OCI-LY7 (cell line): ENCODE measurements at regions not wholly inside any gene's neighbourhood (a gene's known extent, or its start where the extent isn't known, plus 50 kb on each side); places are given as distances from the start of the nearest gene placed in this dataset.

ENCODE experiments used
- BruUV-seq: library from RNA; stranded (reverse); fragments of 400-500 nt; replicated peaks from 2 replicates; lab custom pipeline; 2021; lab: Mats Ljungman, UMichigan
- CTCF ChIA-PET: fragments of 300-600 bp; sonication (Branson Sonifier 250); formaldehyde crosslinking; loops from one replicate; lab custom pipeline; 2022; ENCODE audit warnings: antibody characterized with exemption; ENCODE audit not compliant: unreplicated experiment; lab: Charles Lee
- POLR2A ChIA-PET: fragments of 300-600 bp; sonication (Branson Sonifier 250); formaldehyde crosslinking; loops from one replicate; lab custom pipeline; 2022; ENCODE audit warnings: antibody characterized with exemption; lab: Charles Lee
- DNase-seq: peaks from one replicate; pipeline ENCODE4 v3.0.0-alpha.2; 2015; ENCODE audit warnings: low spot score
- H2AFZ ChIP-seq: fragments of 200-600 bp; sonication (generic), shearing (Covaris generic); 2 replicates; pipeline ENCODE4 v1.6.1; 2014; ENCODE audit warnings: mild to moderate bottlenecking, antibody characterized with exemption, low read length, moderate library complexity
- H3K27ac ChIP-seq: fragments of 200-600 bp; sonication (generic); 2 replicates; pipeline ENCODE4 v1.5.1; 2014; ENCODE audit warnings: mixed run types, low read depth, mild to moderate bottlenecking, moderate library complexity, low read length, inconsistent platforms; ENCODE audit not compliant: poor library complexity, severe bottlenecking
- H3K36me3 ChIP-seq: fragments of 200-600 bp; sonication (generic); 2 replicates; pipeline ENCODE4 v1.6.1; 2014; ENCODE audit warnings: mild to moderate bottlenecking, antibody characterized with exemption, low read length, moderate library complexity, mixed read lengths; ENCODE audit not compliant: insufficient read depth
- H3K4me1 ChIP-seq: fragments of 200-600 bp; sonication (generic); 2 replicates; pipeline ENCODE4 v1.5.1; 2014; ENCODE audit warnings: mild to moderate bottlenecking, low read length; ENCODE audit not compliant: insufficient read depth, poor library complexity, severe bottlenecking
- H3K4me2 ChIP-seq: fragments of 200-600 bp; sonication (generic); 2 replicates; pipeline ENCODE4 v1.6.1; 2014; ENCODE audit warnings: mild to moderate bottlenecking, low read length
- H3K4me3 ChIP-seq: fragments of 200-600 bp; sonication (generic); 2 replicates; pipeline ENCODE4 v1.5.1; 2014; ENCODE audit warnings: mild to moderate bottlenecking, low read depth, low read length; ENCODE audit not compliant: poor library complexity, severe bottlenecking
- H3K79me2 ChIP-seq: fragments of 200-600 bp; sonication (generic); 2 replicates; pipeline ENCODE4 v1.6.1; 2016; ENCODE audit warnings: low read depth, mild to moderate bottlenecking, low read length, moderate library complexity, mixed read lengths; ENCODE audit not compliant: insufficient read depth
- H3K9me2 ChIP-seq: fragments of 200-600 bp; sonication (generic); 2 replicates; pipeline ENCODE4 v1.6.1; 2016; ENCODE audit warnings: mild to moderate bottlenecking, low read length, mixed read lengths; ENCODE audit not compliant: insufficient read depth
- H3K9me3 ChIP-seq: fragments of 200-600 bp; sonication (generic); 2 replicates; pipeline ENCODE4 v1.6.1; 2014; ENCODE audit warnings: mild to moderate bottlenecking, mixed run types, low read length, mixed read lengths
- H4K20me1 ChIP-seq: fragments of 200-600 bp; sonication (generic); 2 replicates; pipeline ENCODE4 v1.6.1; 2014; ENCODE audit warnings: mild to moderate bottlenecking, antibody characterized with exemption, low read length, moderate library complexity, mixed read lengths; ENCODE audit not compliant: insufficient read depth
- CTCF ChIP-seq: fragments of 200-600 bp; sonication (generic); conservative IDR thresholded peaks from 2 replicates; pipeline ENCODE4 v1.5.1; 2014; ENCODE audit warnings: mild to moderate bottlenecking, antibody characterized with exemption, low read length, moderate library complexity, mixed read lengths
- EZH2phosphoT487 ChIP-seq: fragments of 200-600 bp; sonication (generic); IDR thresholded peaks from 2 replicates; pipeline ENCODE4 v1.6.1; 2018; ENCODE audit warnings: low read depth, borderline replicate concordance, mild to moderate bottlenecking, mixed run types, antibody characterized with exemption, low read length, moderate library complexity, mixed read lengths
- intact Hi-C: fragments of 100-400 bp; cut with micrococcal nuclease; formaldehyde crosslinking; loops from one replicate; pipeline ENCODE4 v1.10.0; 2022; ENCODE audit not compliant: unreplicated experiment

GRCh38 chr5:132136906-132137305 is 63.3 kb downstream of the CSF2 start:
- no TSS peak for BruUV-seq
- CTCF ChIA-PET: no interaction called here

GRCh38 chr5:132138260-132138659 is 64.7 kb downstream of the CSF2 start:
- peaks cover 5% of the 10 kb centered on the region for H3K9me2 ChIP-seq
- no peak overlapping the region for H3K27ac ChIP-seq
- no peak overlapping the region for H3K4me3 ChIP-seq
- TF ChIP-seq EZH2phosphoT487: no peak
- TF ChIP-seq CTCF: no peak
- ChIA-PET POLR2A (no interaction called here), CTCF (no interaction called here)
- H4K20me1 ChIP-seq: no peaks in the 10 kb centered on the region
- H2AFZ ChIP-seq: no peak overlapping the region
- no peaks in the 10 kb centered on the region for H3K79me2 ChIP-seq
- no peaks in the 10 kb centered on the region for H3K9me3 ChIP-seq
- BruUV-seq: no TSS peak
- H3K4me1 ChIP-seq: no peaks in the 10 kb centered on the region
- H3K4me2 ChIP-seq: no peak overlapping the region
- intact Hi-C loops: no loop called here
- no peaks in the 10 kb centered on the region for H3K36me3 ChIP-seq
- DNase-seq: no peak

More at GRCh38 chr5:132136906-132137305, 63.3 kb downstream of the CSF2 start:
- no peak overlapping the region for H2AFZ ChIP-seq
- H3K9me2 ChIP-seq: peaks cover under 1% of the 10 kb centered on the region; the same call in 1 of the 2 replicates
- intact Hi-C loops: no loop called here
- H3K4me3 ChIP-seq: no peak overlapping the region
- H3K79me2 ChIP-seq: no peaks in the 10 kb centered on the region
- no peak overlapping the region for H3K27ac ChIP-seq
- H3K36me3 ChIP-seq: no peaks in the 10 kb centered on the region
- DNase-seq: no peak
- 0 out of 2 replicates have a peak, but pooled peaks cover 4% of the 10 kb centered on the region for H3K9me3 ChIP-seq
- H3K4me2 ChIP-seq: no peak overlapping the region
- no peaks in the 10 kb centered on the region for H4K20me1 ChIP-seq
- TF ChIP-seq CTCF (no peak), EZH2phosphoT487 (no peak)
- H3K4me1 ChIP-seq: no peaks in the 10 kb centered on the region
- POLR2A ChIA-PET: no interaction called here
